ENCODE measurements at regions not wholly inside any gene's neighbourhood (a gene's known extent, or its start where the extent isn't known, plus 50 kb on each side); places are given as distances from the start of the nearest gene placed in this dataset.

- TF ChIP-seq, protein P1, sequence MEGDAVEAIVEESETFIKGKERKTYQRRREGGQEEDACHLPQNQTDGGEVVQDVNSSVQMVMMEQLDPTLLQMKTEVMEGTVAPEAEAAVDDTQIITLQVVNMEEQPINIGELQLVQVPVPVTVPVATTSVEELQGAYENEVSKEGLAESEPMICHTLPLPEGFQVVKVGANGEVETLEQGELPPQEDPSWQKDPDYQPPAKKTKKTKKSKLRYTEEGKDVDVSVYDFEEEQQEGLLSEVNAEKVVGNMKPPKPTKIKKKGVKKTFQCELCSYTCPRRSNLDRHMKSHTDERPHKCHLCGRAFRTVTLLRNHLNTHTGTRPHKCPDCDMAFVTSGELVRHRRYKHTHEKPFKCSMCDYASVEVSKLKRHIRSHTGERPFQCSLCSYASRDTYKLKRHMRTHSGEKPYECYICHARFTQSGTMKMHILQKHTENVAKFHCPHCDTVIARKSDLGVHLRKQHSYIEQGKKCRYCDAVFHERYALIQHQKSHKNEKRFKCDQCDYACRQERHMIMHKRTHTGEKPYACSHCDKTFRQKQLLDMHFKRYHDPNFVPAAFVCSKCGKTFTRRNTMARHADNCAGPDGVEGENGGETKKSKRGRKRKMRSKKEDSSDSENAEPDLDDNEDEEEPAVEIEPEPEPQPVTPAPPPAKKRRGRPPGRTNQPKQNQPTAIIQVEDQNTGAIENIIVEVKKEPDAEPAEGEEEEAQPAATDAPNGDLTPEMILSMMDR (IDR thresholded peaks at IDR 0.05) = no peak
- TF ChIP-seq POLR2A (IDR thresholded peaks at IDR 0.05) (no peak), POLR2AphosphoS5 (IDR thresholded peaks at IDR 0.05) (no peak), EP300 (IDR thresholded peaks at IDR 0.05; ENCODE audit: low read depth) (no peak)
Measured at GRCh38 chr2:167508709-167509108, 620.4 kb downstream of the XIRP2 start.

Measured in transverse colon (tissue), 4 donors.